MM.1S (cell line): ENCODE measurements at regions not wholly inside any gene's neighbourhood (a gene's known extent, or its start where the extent isn't known, plus 50 kb on each side); places are given as distances from the start of the nearest gene placed in this dataset.

ENCODE experiments used
- EZH2 ChIP-seq: fragments of 300-600 bp; sonication (generic); optimal IDR thresholded peaks from 2 replicates; pipeline ENCODE3; 2017; ENCODE audit warnings: low read depth, mild to moderate bottlenecking, antibody characterized with exemption, low read length, mixed read lengths
- TF ChIP-seq, protein P1 (sequence below): fragments of 300-600 bp; sonication (generic); IDR thresholded peaks from 2 replicates; pipeline ENCODE4 v1.5.1; 2016; ENCODE audit warnings: antibody characterized with exemption, low read length, mixed read lengths

DNA sequence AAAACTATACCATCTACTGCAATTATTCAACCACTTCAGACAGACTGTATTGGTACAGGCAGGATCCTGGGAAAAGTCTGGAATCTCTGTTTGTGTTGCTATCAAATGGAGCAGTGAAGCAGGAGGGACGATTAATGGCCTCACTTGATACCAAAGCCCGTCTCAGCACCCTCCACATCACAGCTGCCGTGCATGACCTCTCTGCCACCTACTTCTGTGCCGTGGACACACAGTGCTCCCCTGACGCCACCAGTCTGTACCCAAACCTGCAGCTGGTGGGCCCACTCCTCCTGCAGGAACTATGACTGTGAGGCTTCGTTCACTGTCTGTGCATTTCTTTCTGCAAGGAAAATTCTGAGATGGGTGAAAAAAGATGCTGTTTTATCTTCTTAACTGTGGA, 284.7 kb downstream of the DAD1 start:
- TF ChIP-seq, protein P1, sequence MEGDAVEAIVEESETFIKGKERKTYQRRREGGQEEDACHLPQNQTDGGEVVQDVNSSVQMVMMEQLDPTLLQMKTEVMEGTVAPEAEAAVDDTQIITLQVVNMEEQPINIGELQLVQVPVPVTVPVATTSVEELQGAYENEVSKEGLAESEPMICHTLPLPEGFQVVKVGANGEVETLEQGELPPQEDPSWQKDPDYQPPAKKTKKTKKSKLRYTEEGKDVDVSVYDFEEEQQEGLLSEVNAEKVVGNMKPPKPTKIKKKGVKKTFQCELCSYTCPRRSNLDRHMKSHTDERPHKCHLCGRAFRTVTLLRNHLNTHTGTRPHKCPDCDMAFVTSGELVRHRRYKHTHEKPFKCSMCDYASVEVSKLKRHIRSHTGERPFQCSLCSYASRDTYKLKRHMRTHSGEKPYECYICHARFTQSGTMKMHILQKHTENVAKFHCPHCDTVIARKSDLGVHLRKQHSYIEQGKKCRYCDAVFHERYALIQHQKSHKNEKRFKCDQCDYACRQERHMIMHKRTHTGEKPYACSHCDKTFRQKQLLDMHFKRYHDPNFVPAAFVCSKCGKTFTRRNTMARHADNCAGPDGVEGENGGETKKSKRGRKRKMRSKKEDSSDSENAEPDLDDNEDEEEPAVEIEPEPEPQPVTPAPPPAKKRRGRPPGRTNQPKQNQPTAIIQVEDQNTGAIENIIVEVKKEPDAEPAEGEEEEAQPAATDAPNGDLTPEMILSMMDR, result no peak
- TF ChIP-seq EZH2, result no peak
